Uterus (tissue), 2 donors: ENCODE measurements at regions not wholly inside any gene's neighbourhood (a gene's known extent, or its start where the extent isn't known, plus 50 kb on each side); places are given as distances from the start of the nearest gene placed in this dataset.

Source experiments
- POLR2A ChIP-seq, 2 donors: fragments of 450-650 bp; IDR thresholded peaks; one replicate each; pipeline ENCODE4 v1.6.1; 2016; ENCODE audit warnings: antibody characterized with exemption in 2 of 2, mild to moderate bottlenecking in 1 of 2, moderate library complexity in 1 of 2
- TF ChIP-seq, protein P1 (sequence below), 4 experiments: fragments of 200-600 bp in 2 of 4; fragments of 450-650 bp in 2 of 4; sonication (generic) in 2 of 4; IDR thresholded peaks; one replicate each; pipeline ENCODE4 v1.5.1; 2016 to 2019; ENCODE audit warnings: antibody characterized with exemption in 4 of 4, mild to moderate bottlenecking in 2 of 4, moderate library complexity in 1 of 4

DNA sequence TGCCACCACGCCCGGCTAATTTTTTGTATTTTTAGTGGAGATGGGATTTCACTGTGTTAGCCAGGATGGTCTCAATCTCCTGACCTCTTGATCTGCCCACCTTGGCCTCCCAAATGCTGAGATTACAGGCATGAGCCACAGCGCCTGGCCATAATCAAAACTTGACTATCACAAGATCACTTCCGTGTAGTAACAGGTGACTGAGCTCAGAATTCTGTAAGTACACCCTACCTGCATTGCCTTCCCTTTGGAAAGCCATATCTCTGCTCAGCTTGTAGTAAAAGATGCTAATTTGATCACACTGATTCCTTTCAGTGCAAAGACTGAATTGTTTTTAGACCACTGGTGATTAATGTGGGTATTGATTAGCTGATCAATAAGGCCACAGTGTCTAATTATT is 167.1 kb downstream of the SHOX2 start:
- TF ChIP-seq, protein P1, sequence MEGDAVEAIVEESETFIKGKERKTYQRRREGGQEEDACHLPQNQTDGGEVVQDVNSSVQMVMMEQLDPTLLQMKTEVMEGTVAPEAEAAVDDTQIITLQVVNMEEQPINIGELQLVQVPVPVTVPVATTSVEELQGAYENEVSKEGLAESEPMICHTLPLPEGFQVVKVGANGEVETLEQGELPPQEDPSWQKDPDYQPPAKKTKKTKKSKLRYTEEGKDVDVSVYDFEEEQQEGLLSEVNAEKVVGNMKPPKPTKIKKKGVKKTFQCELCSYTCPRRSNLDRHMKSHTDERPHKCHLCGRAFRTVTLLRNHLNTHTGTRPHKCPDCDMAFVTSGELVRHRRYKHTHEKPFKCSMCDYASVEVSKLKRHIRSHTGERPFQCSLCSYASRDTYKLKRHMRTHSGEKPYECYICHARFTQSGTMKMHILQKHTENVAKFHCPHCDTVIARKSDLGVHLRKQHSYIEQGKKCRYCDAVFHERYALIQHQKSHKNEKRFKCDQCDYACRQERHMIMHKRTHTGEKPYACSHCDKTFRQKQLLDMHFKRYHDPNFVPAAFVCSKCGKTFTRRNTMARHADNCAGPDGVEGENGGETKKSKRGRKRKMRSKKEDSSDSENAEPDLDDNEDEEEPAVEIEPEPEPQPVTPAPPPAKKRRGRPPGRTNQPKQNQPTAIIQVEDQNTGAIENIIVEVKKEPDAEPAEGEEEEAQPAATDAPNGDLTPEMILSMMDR (IDR thresholded peaks at IDR 0.05), result no peak
- TF ChIP-seq POLR2A (IDR thresholded peaks at IDR 0.05), result no peak
